Stimulated activated memory B cell treated with anti-CD40 and anti-IgM and Interleukin-4, amounts not matched to agents 10 μg/mL and 1 μg/mL and 100 μg/mL, for 72 hours (primary cell): ENCODE measurements at regions not wholly inside any gene's neighbourhood (a gene's known extent, or its start where the extent isn't known, plus 50 kb on each side); places are given as distances from the start of the nearest gene placed in this dataset.
A peak's percentile ranks its signal among the peaks of the same experiment; 100 is the strongest.

Experiments used
- ATAC-seq: fragments of 150-1000 bp; cut with Tn5 transposase; 2 replicates; pipeline ENCODE4 v1.10.0; 2021
- H3K27ac Mint-ChIP-seq: one replicate; pipeline ENCODE4 v1.8.0; 2022; ENCODE audit warnings: mild to moderate bottlenecking, mixed read lengths
- H3K27me3 Mint-ChIP-seq: one replicate; pipeline ENCODE4 v1.8.0; 2022; ENCODE audit warnings: mixed read lengths
- H3K36me3 Mint-ChIP-seq: one replicate; pipeline ENCODE4 v1.8.0; 2022; ENCODE audit warnings: mixed read lengths
- H3K4me1 Mint-ChIP-seq: one replicate; pipeline ENCODE4 v1.8.0; 2022; ENCODE audit warnings: mixed read lengths
- H3K4me3 Mint-ChIP-seq: one replicate; pipeline ENCODE4 v1.8.0; 2022; ENCODE audit warnings: mild to moderate bottlenecking, moderate library complexity, mixed read lengths
- H3K9me3 Mint-ChIP-seq: one replicate; pipeline ENCODE4 v1.8.0; 2022; ENCODE audit warnings: mixed read lengths

GRCh38 chr1:235925016-235925415, 58.3 kb upstream of the LYST start:
- Mint-ChIP-seq H3K4me1 (peaks cover 43% of the 10 kb centered on the region), H3K4me3 (no peak overlapping the region), H3K27me3 (no peaks in the 10 kb centered on the region), H3K9me3 (no peaks in the 10 kb centered on the region), H3K36me3 (no peaks in the 10 kb centered on the region), H3K27ac (no peak overlapping the region)
- no peak for ATAC-seq

GRCh38 chr1:235923466-235924021, 56.8 kb upstream of the LYST start:
- Mint-ChIP-seq H3K4me3 (peak overlapping the region; percentile 32), H3K27me3 (no peaks in the 10 kb centered on the region), H3K27ac (peak overlapping the region; percentile 36), H3K36me3 (no peaks in the 10 kb centered on the region), H3K9me3 (no peaks in the 10 kb centered on the region), H3K4me1 (peaks cover 52% of the 10 kb centered on the region)
- peak; percentile 91 for ATAC-seq

GRCh38 chr1:235920596-235921375, 54.1 kb upstream of the LYST start:
- Mint-ChIP-seq H3K36me3 (no peaks in the 10 kb centered on the region), H3K4me3 (no peak overlapping the region), H3K27ac (peak overlapping the region; percentile 28), H3K9me3 (no peaks in the 10 kb centered on the region), H3K27me3 (no peaks in the 10 kb centered on the region), H3K4me1 (peaks cover 48% of the 10 kb centered on the region)
- ATAC-seq: no peak

- ATAC-seq: no peak
- Mint-ChIP-seq H3K36me3 (no peaks in the 10 kb centered on the region), H3K4me3 (no peak overlapping the region), H3K9me3 (no peaks in the 10 kb centered on the region), H3K4me1 (peaks cover 51% of the 10 kb centered on the region), H3K27me3 (no peaks in the 10 kb centered on the region), H3K27ac (peak overlapping the region; percentile 28)
Observed at GRCh38 chr1:235919833-235920441, 53.2 kb upstream of the LYST start.

- no peaks in the 10 kb centered on the region for H3K36me3 Mint-ChIP-seq
- H3K9me3 Mint-ChIP-seq: no peaks in the 10 kb centered on the region
- H3K4me3 Mint-ChIP-seq: no peak overlapping the region
- peak overlapping the region; percentile 28 for H3K27ac Mint-ChIP-seq
- ATAC-seq: no peak
- peaks cover 49% of the 10 kb centered on the region for H3K4me1 Mint-ChIP-seq
- H3K27me3 Mint-ChIP-seq: no peaks in the 10 kb centered on the region
Observed at GRCh38 chr1:235919127-235919832, 52.6 kb upstream of the LYST start.

- no peaks in the 10 kb centered on the region for H3K27me3 Mint-ChIP-seq
- H3K9me3 Mint-ChIP-seq: no peaks in the 10 kb centered on the region
- peaks cover 41% of the 10 kb centered on the region for H3K4me1 Mint-ChIP-seq
- no peak for ATAC-seq
- H3K27ac Mint-ChIP-seq: no peak overlapping the region
- no peaks in the 10 kb centered on the region for H3K36me3 Mint-ChIP-seq
- H3K4me3 Mint-ChIP-seq: no peak overlapping the region
Observed at GRCh38 chr1:235918465-235918864, 51.8 kb upstream of the LYST start.

- Mint-ChIP-seq H3K4me3 (no peak overlapping the region), H3K36me3 (no peaks in the 10 kb centered on the region), H3K9me3 (no peaks in the 10 kb centered on the region), H3K27ac (no peak overlapping the region), H3K4me1 (peaks cover 36% of the 10 kb centered on the region), H3K27me3 (no peaks in the 10 kb centered on the region)
- ATAC-seq: no peak
Observed at GRCh38 chr1:235918032-235918431, 51.3 kb upstream of the LYST start.

GRCh38 chr1:235917267-235917811, 50.6 kb upstream of the LYST start:
- Mint-ChIP-seq H3K27ac (no peak overlapping the region), H3K27me3 (no peaks in the 10 kb centered on the region), H3K4me3 (no peak overlapping the region), H3K4me1 (peaks cover 30% of the 10 kb centered on the region), H3K9me3 (no peaks in the 10 kb centered on the region), H3K36me3 (no peaks in the 10 kb centered on the region)
- peak; percentile 61 for ATAC-seq
